ENCODE measurements at regions not wholly inside any gene's neighbourhood (a gene's known extent, or its start where the extent isn't known, plus 50 kb on each side); places are given as distances from the start of the nearest gene placed in this dataset.

GRCh38 chr13:64723724-64724123, 2506.4 kb downstream of the PCDH9 start:
- TF ChIP-seq POLR2A (IDR thresholded peaks at IDR 0.05; ENCODE audit: low read depth, low read length) (peak; percentile 60), EZH2 (IDR thresholded peaks at IDR 0.05; ENCODE audit: borderline replicate concordance, low read depth, low read length, severe bottlenecking) (no peak), CTCF (IDR thresholded peaks at IDR 0.05; ENCODE audit: extremely low read depth in 1 of 2, insufficient read depth in 1 of 2, low read depth in 1 of 2, low read length in 2 of 2) (no peak), JUN (IDR thresholded peaks at IDR 0.05; ENCODE audit: borderline replicate concordance, insufficient read depth, insufficient read length, low read depth) (peak; percentile 98)

All from endothelial cell of umbilical vein (primary cell).